GM23338 (cell line): ENCODE measurements at regions not wholly inside any gene's neighbourhood (a gene's known extent, or its start where the extent isn't known, plus 50 kb on each side); places are given as distances from the start of the nearest gene placed in this dataset.

ENCODE experiments used
- ATAC-seq: fragments of 200-7000 bp; cut with Tn5 transposase; 3 replicates; pipeline ENCODE4 v1.9.1; 2020
- DNase-seq: peaks from one replicate; pipeline ENCODE4 v3.0.0-alpha.2; 2015; ENCODE audit warnings: low spot score
- H2AFZ ChIP-seq: fragments of 200-600 bp; sonication (generic); 2 replicates; pipeline ENCODE4 v1.8.0; 2016; ENCODE audit warnings: antibody characterized with exemption, mild to moderate bottlenecking, moderate library complexity
- H3F3A ChIP-seq: fragments of 200-600 bp; sonication (generic); replicated peaks from 2 replicates; pipeline ENCODE4 v1.8.0; 2017; ENCODE audit warnings: antibody characterized with exemption, mixed run types, low read depth
- H3K27ac ChIP-seq: fragments of 200-600 bp; sonication (generic); 2 replicates; pipeline ENCODE4 v1.6.1; 2016; ENCODE audit warnings: low read depth
- H3K27me3 ChIP-seq: fragments of 200-600 bp; sonication (generic); 2 replicates; pipeline ENCODE4 v1.8.0; 2016; ENCODE audit warnings: mild to moderate bottlenecking, mixed run types, moderate library complexity; ENCODE audit not compliant: insufficient read depth
- H3K36me3 ChIP-seq: fragments of 200-600 bp; sonication (generic); 2 replicates; pipeline ENCODE4 v1.8.0; 2016; ENCODE audit warnings: mild to moderate bottlenecking; ENCODE audit not compliant: insufficient read depth
- H3K4me1 ChIP-seq: fragments of 200-600 bp; sonication (generic); 2 replicates; pipeline ENCODE4 v1.8.0; 2016; ENCODE audit warnings: mild to moderate bottlenecking, moderate library complexity; ENCODE audit not compliant: insufficient read depth
- H3K4me2 ChIP-seq: fragments of 200-600 bp; sonication (generic); 2 replicates; pipeline ENCODE4 v1.7.1; 2017; ENCODE audit warnings: mixed run types
- H3K4me3 ChIP-seq: fragments of 200-600 bp; sonication (generic); 2 replicates; pipeline ENCODE4 v1.6.1; 2016; ENCODE audit warnings: mixed run types
- H3K79me2 ChIP-seq: fragments of 200-600 bp; sonication (generic); replicated peaks from 2 replicates; pipeline ENCODE4 v1.8.0; 2017; ENCODE audit warnings: mild to moderate bottlenecking; ENCODE audit not compliant: insufficient read depth
- H3K9me2 ChIP-seq: fragments of 200-600 bp; sonication (generic); 2 replicates; pipeline ENCODE4 v1.8.0; 2017; ENCODE audit not compliant: insufficient read depth
- H4K20me1 ChIP-seq: fragments of 200-600 bp; sonication (generic); replicated peaks from 2 replicates; pipeline ENCODE4 v1.8.0; 2017; ENCODE audit warnings: mild to moderate bottlenecking; ENCODE audit not compliant: insufficient read depth
- H3K27ac Mint-ChIP-seq: 2 replicates; pipeline ENCODE4 v1.8.0; 2020; ENCODE audit warnings: inconsistent platforms, mild to moderate bottlenecking, moderate library complexity, mixed read lengths
- H3K27me3 Mint-ChIP-seq: 3 replicates; pipeline ENCODE4 v1.8.0; 2022; ENCODE audit warnings: low read depth, mild to moderate bottlenecking, moderate library complexity, mixed read lengths, inconsistent platforms; ENCODE audit not compliant: insufficient read depth, poor library complexity
- H3K36me3 Mint-ChIP-seq: 3 replicates; pipeline ENCODE4 v1.8.0; 2021; ENCODE audit warnings: low read depth, mild to moderate bottlenecking, inconsistent platforms, moderate library complexity, mixed read lengths
- H3K4me1 Mint-ChIP-seq: 3 replicates; pipeline ENCODE4 v1.8.0; 2020; ENCODE audit warnings: mild to moderate bottlenecking, inconsistent platforms, mixed read lengths
- H3K4me3 Mint-ChIP-seq: 3 replicates; pipeline ENCODE4 v1.8.0; 2021; ENCODE audit warnings: moderate library complexity, mild to moderate bottlenecking, inconsistent platforms, mixed read lengths
- H3K9me3 Mint-ChIP-seq: 3 replicates; pipeline ENCODE4 v1.8.0; 2020; ENCODE audit warnings: moderate library complexity, mild to moderate bottlenecking, inconsistent platforms, mixed read lengths
- CREB1 ChIP-seq: fragments of 250-450 bp; sonication (Bioruptor Pico); IDR thresholded peaks from 2 replicates; pipeline ENCODE4 v1.5.0; 2020; ENCODE audit warnings: low read depth, mild to moderate bottlenecking, moderate library complexity
- CTCF ChIP-seq, 2 experiments: fragments of 200-600 bp in 1 of 2; sonication (generic) in 1 of 2; conservative IDR thresholded peaks; 2 replicates each; pipeline versions ENCODE4 v1.5.1 to v1.6.1; 2016 to 2017; ENCODE audit warnings: antibody characterized with exemption in 2 of 2, low read depth in 2 of 2, mild to moderate bottlenecking in 2 of 2, moderate library complexity in 1 of 2
- ETS1 ChIP-seq: IDR thresholded peaks from 2 replicates; pipeline ENCODE4 v1.6.1; 2016; ENCODE audit warnings: antibody characterized with exemption
- EZH2 ChIP-seq: fragments of 200-600 bp; sonication (generic); IDR thresholded peaks from one replicate; pipeline ENCODE4 v1.8.0; 2017; ENCODE audit warnings: antibody characterized with exemption, mild to moderate bottlenecking, low read depth; ENCODE audit not compliant: unreplicated experiment
- EZH2phosphoT487 ChIP-seq: fragments of 200-600 bp; sonication (generic); IDR thresholded peaks from one replicate; pipeline ENCODE4 v1.8.1; 2018; ENCODE audit warnings: antibody characterized with exemption; ENCODE audit not compliant: unreplicated experiment
- JUNB ChIP-seq: IDR thresholded peaks from one replicate; pipeline ENCODE4 v1.6.1; 2016; ENCODE audit warnings: antibody characterized with exemption; ENCODE audit not compliant: unreplicated experiment
- NANOG ChIP-seq: IDR thresholded peaks from 2 replicates; pipeline ENCODE4 v1.6.1; 2016; ENCODE audit warnings: antibody characterized with exemption, borderline replicate concordance
- POLR2AphosphoS5 ChIP-seq: IDR thresholded peaks from 2 replicates; pipeline ENCODE4 v1.6.1; 2016; ENCODE audit warnings: antibody characterized with exemption, low read depth
- REST ChIP-seq: IDR thresholded peaks from one replicate; pipeline ENCODE4 v1.6.1; 2018; ENCODE audit warnings: antibody characterized with exemption; ENCODE audit not compliant: unreplicated experiment
- STAT1 ChIP-seq: IDR thresholded peaks from one replicate; pipeline ENCODE4 v1.6.1; 2016; ENCODE audit warnings: antibody characterized with exemption; ENCODE audit not compliant: unreplicated experiment
- ZNF114 ChIP-seq: fragments of 250-450 bp; sonication (Bioruptor Pico); IDR thresholded peaks from 2 replicates; pipeline ENCODE4 v1.5.0; 2020; ENCODE audit warnings: mild to moderate bottlenecking, moderate library complexity
- ZNF331 ChIP-seq: fragments of 250-450 bp; sonication (Bioruptor Pico); IDR thresholded peaks from 2 replicates; pipeline ENCODE4 v1.5.0; 2020; ENCODE audit warnings: low read depth, mild to moderate bottlenecking, moderate library complexity
- ZNF462 ChIP-seq: fragments of 250-450 bp; sonication (Bioruptor Pico); IDR thresholded peaks from 2 replicates; pipeline ENCODE4 v1.5.0; 2020; ENCODE audit warnings: mild to moderate bottlenecking, moderate library complexity

- H3K27me3 ChIP-seq = no peaks in the 10 kb centered on the region
These were observed 316.3 kb downstream of the ADAMTS20 start for GRCh38 chr12:43235721-43236120.

More at GRCh38 chr12:43235721-43236120, 316.3 kb downstream of the ADAMTS20 start:
- no peak for TF ChIP-seq STAT1
- no peak for TF ChIP-seq ZNF462
- no peak for TF ChIP-seq CTCF (conservative IDR thresholded peaks at IDR 0.05; ENCODE audit: low read depth in 2 of 2)
- no peak for TF ChIP-seq ZNF114
- TF ChIP-seq NANOG = no peak
- TF ChIP-seq ZNF331 (CRISPR knock-in tag) = no peak
- no peak for TF ChIP-seq POLR2AphosphoS5
- TF ChIP-seq ETS1 = no peak
- TF ChIP-seq CREB1 (CRISPR knock-in tag) = no peak
- TF ChIP-seq REST = no peak
- TF ChIP-seq JUNB = no peak
- TF ChIP-seq EZH2 = no peak
- TF ChIP-seq EZH2phosphoT487 = no peak
- Mint-ChIP-seq H3K4me3 (no peak overlapping the region), H3K27me3 (no peaks in the 10 kb centered on the region), H3K4me1 (peaks cover 4% of the 10 kb centered on the region; the same call in 2 of the 3 replicates), H3K27ac (no peak overlapping the region; the same call in 1 of the 2 replicates), H3K36me3 (peaks cover 7% of the 10 kb centered on the region; the same call in 1 of the 3 replicates), H3K9me3 (peaks cover 3% of the 10 kb centered on the region)
- no peak overlapping the region for H2AFZ ChIP-seq
- H3F3A ChIP-seq = no peaks in the 10 kb centered on the region
- H3K79me2 ChIP-seq = no peaks in the 10 kb centered on the region
- no peak for DNase-seq
- H3K27ac ChIP-seq = no peak overlapping the region
- H3K36me3 ChIP-seq = no peaks in the 10 kb centered on the region
- no peak for ATAC-seq
- H3K4me1 ChIP-seq = peaks cover 7% of the 10 kb centered on the region
- H3K9me2 ChIP-seq = peaks cover 6% of the 10 kb centered on the region; the same call in 1 of the 2 replicates
- no peaks in the 10 kb centered on the region for H4K20me1 ChIP-seq
- H3K4me2 ChIP-seq = no peak overlapping the region
- no peak overlapping the region for H3K4me3 ChIP-seq
